NCI-H345 treated with DMSO at 0.1 percent for 48 hours (cell line): ENCODE measurements at regions not wholly inside any gene's neighbourhood (a gene's known extent, or its start where the extent isn't known, plus 50 kb on each side); places are given as distances from the start of the nearest gene placed in this dataset.
"Not testable (repeated sequence)": the region's sequence is repeated elsewhere in the genome, so short reads cannot be mapped to it uniquely, and the experiment has no call there.

Experiments used
- DNase-seq: peaks from one replicate; lab custom pipeline; 2025; ENCODE audit not compliant: unreplicated experiment; lab: John Stamatoyannopoulos, UW

GRCh38 chr1:213572912-213573647 lies 414.7 kb upstream of the PROX1 start:
- no peak for DNase-seq

GRCh38 chr1:213573648-213574009 lies 414.1 kb upstream of the PROX1 start:
- DNase-seq = no peak

GRCh38 chr1:213582976-213583567 lies 404.7 kb upstream of the PROX1 start:
- DNase-seq = no peak

GRCh38 chr1:213584272-213584671 lies 403.5 kb upstream of the PROX1 start:
- DNase-seq = no peak

GRCh38 chr1:213585402-213585801 lies 402.4 kb upstream of the PROX1 start:
- DNase-seq = no peak

- DNase-seq = no peak
Measured at GRCh38 chr1:213585959-213586586, 401.7 kb upstream of the PROX1 start.

GRCh38 chr1:213586587-213586972 lies 401.2 kb upstream of the PROX1 start:
- no peak for DNase-seq

- no peak for DNase-seq
Measured at GRCh38 chr1:213596729-213597128, 391.0 kb upstream of the PROX1 start.

GRCh38 chr1:213598263-213598662 lies 389.5 kb upstream of the PROX1 start:
- no peak for DNase-seq

GRCh38 chr1:213600879-213601278 lies 386.9 kb upstream of the PROX1 start:
- DNase-seq = no peak

- not testable (repeated sequence) for DNase-seq
Measured at GRCh38 chr1:213601705-213602104, 386.1 kb upstream of the PROX1 start.

- no peak for DNase-seq
Measured at GRCh38 chr1:213602796-213603486, 384.8 kb upstream of the PROX1 start.

GRCh38 chr1:213604477-213604876 lies 383.3 kb upstream of the PROX1 start:
- no peak for DNase-seq

GRCh38 chr1:213605732-213606131 lies 382.0 kb upstream of the PROX1 start:
- no peak for DNase-seq

GRCh38 chr1:213606252-213606820 lies 381.4 kb upstream of the PROX1 start:
- DNase-seq = no peak

- no peak for DNase-seq
Measured at GRCh38 chr1:213613549-213613948, 374.2 kb upstream of the PROX1 start.

- no peak for DNase-seq
Measured at GRCh38 chr1:213615226-213615916, 372.4 kb upstream of the PROX1 start.

GRCh38 chr1:213617133-213617532 lies 370.6 kb upstream of the PROX1 start:
- no peak for DNase-seq

GRCh38 chr1:213618094-213618493 lies 369.7 kb upstream of the PROX1 start:
- no peak for DNase-seq

GRCh38 chr1:213619026-213619425 lies 368.7 kb upstream of the PROX1 start:
- DNase-seq = no peak

GRCh38 chr1:213621077-213621476 lies 366.7 kb upstream of the PROX1 start:
- DNase-seq = no peak
